Lower leg skin (tissue), 3 donors: ENCODE measurements at regions not wholly inside any gene's neighbourhood (a gene's known extent, or its start where the extent isn't known, plus 50 kb on each side); places are given as distances from the start of the nearest gene placed in this dataset.

Experiments
- CTCF ChIP-seq, 3 donors: fragments of 450-650 bp; IDR thresholded peaks; one replicate each; pipeline ENCODE4 v1.5.1; 2016; ENCODE audit warnings: antibody characterized with exemption in 3 of 3, mild to moderate bottlenecking in 3 of 3, moderate library complexity in 2 of 3
- POLR2A ChIP-seq, 2 donors: fragments of 450-650 bp; IDR thresholded peaks; one replicate each; pipeline ENCODE4 v1.6.1; 2016 to 2017; ENCODE audit warnings: antibody characterized with exemption in 2 of 2, mild to moderate bottlenecking in 1 of 2, moderate library complexity in 1 of 2

DNA sequence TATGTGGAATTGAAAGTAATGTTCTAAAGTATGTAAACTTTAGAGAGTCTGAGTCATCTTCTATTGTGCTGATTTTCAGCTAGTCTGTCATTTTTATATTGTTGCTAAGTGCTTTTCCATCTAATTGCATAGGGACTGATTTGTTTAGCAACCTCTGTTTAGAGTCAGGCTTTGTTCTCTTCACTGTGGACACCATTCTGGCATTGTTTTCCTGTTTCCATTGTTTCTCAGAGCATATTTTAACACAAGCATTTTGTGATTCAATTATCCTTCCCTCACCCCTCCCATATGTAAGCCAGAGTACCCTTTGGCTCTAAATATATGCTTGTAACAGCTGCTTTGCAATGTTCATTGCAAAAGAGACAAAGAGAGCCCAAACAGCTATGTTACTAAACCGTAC lies 748.4 kb upstream of the PHF14 start:
- TF ChIP-seq CTCF (IDR thresholded peaks at IDR 0.05) (no peak), POLR2A (IDR thresholded peaks at IDR 0.05) (no peak)
